G401.6 (cell line): ENCODE measurements at regions not wholly inside any gene's neighbourhood (a gene's known extent, or its start where the extent isn't known, plus 50 kb on each side); places are given as distances from the start of the nearest gene placed in this dataset.
"Not testable (repeated sequence)": the region's sequence is repeated elsewhere in the genome, so short reads cannot be mapped to it uniquely, and the experiment has no call there.

Source experiments
- FAIRE-seq: peaks from 2 replicates; lab custom pipeline; 2012; peaks lifted over from hg19 to GRCh38; lab: Jason Lieb, UNC

DNA sequence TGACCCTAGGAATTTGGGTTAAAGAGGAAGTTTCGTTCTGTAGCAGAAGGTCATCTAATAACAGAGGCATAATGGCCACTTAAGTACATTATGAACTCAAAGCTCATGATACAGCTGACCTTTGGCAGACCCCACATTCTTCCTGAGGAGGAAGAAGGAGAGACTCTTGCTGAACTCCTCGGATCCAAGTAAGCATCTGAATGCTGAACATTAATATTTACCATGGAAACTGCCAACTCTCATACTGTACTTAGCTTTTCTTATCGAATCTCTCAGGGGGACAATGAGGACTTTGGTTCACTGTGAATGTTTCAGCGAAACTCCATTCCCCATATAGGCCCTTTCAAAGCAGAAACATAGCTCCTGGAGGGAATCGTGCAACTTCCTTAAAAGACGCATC is 781.4 kb upstream of the GYPC start:
- no peak for FAIRE-seq

DNA sequence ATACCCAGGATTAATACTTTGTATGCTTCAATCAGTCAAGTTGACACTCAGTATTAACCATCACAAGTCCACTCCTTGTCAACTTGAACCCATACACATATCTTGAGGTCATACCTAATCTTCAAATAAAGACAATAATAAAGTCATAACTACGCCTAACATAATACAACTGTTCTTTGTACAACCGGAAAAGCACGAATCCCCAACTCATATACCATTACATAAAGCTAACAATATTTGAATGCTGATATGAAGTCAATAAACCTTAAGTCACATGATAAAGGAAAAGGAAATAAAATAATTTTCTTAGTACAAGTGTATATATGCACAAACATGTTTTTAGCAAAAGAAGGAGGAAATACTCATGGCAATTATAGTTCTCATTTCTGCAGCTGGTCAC is 770.6 kb upstream of the GYPC start:
- no peak for FAIRE-seq

DNA sequence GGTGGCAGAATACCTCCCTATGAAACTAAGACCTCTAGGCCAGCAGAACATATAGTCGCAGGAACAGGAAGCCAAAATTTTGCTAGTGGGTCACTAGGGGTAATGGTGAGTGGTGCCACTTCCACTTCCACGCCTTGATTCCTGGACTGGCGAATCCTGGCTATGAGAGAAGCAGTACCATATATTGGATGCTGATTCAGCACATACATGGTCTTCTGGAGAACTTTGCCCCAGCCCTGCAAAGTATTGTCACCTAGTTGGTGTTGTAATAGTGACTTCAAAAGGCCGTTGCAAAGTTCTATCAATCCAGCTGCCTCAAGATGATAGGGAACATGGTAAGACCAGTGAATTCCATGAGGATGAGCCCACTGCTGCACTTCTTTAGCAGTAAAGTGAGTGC is 769.8 kb upstream of the GYPC start:
- no peak for FAIRE-seq

DNA sequence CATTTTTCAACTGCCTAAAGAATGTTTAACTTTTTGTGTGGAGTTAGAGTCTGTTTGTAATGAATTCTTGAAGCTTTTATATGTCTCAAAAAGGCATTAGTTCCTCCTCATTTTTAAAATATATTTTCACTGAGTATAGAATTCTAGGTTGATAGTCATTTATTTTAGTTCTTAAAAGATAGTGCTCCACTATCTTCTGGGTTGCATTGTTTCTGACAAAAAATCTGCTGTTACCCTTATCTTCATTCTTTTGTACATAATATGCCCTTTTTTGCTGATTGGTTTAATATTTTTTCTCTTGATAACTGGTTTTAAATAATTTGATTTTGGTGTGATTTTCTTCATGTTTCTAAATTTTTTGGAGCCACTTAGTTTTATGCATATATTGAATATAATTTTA is 754.7 kb upstream of the GYPC start:
- FAIRE-seq: no peak

DNA sequence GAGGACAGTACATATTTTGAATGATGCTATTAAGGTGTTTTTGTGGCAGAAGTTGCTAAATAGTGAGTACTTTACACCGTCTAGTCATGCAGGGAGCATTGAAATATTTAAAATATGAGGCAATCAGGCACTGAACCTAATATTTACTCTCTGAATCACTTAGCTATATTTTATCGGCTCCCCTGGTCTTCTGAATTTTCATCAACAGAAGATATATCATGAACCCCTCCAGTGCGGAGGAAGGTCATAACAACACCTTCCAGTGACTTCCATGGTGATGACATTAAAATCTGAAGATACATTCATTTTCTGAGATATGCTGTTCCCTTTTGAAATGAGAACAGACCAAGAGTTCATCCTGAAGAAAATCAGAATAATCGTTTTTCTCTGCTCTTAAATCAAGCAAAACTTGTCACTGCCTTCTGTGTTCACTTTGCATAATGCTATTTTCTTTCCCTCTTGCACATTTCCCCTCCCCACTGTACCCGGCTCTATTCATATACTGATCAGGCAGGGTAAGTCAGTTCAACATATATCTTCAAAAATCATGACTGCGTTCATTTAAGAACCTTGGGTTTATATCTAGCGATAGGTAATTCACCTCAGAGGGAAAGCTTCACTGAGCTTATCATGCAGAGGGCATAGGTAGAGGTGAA is 729.9 kb upstream of the GYPC start:
- no peak for FAIRE-seq

DNA sequence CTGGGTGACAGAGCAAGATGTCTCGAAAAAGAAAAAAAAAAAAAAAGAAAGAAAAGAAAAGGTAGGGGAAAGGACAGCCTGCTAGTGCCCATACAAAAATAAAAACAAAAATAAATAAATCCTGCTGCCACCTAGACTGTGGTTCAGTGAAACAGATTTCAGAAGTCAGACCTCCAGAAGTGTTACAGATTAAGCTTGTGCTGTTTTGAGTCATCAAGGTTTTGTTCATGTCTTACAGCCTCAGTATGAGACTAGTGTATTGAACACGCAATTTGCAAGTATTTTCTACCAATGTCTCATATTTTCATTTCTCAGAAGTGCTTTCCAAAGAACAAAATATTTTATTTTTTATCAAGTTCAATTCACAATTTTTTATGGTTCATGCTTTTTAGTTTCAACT is 720.4 kb upstream of the GYPC start:
- FAIRE-seq: no peak

DNA sequence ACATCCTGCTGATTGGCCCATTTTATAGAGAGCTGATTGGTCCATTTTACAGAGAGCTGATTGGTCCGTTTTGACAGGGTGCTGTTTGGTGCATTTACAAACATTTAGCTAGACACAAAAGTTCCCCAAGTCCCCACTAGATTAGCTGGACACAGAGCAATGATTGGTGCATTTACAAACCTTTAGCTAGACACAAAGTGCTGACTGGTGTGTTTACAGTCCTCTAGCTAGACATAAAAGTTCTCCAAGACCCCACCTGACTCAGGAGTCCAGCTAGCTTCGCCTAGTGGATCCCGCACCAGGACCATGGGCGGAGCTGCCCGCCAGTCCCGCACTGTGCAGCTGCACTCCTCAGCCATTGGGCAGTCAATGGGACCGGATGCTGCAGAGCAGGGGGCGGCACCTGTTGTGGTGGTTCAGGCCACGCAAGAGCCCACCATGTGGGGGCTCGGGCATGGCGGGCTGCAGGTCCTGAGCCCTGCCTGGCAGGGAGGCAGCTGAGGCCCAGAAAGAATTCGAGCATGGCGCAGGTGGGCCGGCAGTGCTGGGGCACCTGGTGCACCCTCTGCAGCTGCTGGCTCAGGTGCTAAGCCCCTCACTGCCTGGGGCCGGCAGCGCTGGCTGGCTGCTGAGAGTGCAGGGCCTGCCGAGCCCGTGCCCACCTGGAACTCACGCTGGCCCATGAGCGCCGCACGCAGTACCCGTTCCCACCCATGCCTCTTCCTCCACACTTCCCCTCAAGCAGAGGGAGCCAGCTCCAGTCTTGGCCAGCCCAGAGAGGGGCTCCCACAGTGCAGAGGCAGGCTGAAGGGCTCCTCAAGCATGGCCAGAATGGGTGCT is 713.2 kb upstream of the GYPC start:
- no peak for FAIRE-seq

DNA sequence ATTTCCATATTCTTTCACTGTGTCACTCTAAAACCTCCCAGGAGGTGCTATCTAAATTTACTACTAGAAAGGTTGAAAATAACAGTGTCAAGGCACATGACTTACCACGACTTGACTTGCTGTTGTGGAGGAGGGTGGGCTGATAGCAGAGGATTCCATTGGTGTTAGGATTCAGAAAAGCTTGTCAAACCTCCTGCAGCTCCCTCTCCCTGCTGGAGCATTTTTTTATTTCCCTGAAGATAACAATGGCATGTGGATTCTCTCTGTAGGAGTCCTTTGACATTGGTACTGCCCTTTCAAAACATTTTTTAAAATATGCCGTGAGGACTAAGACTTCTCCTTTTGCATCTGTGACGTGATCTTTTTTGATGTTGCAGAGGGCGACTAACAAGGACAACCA is 696.9 kb upstream of the GYPC start:
- FAIRE-seq: no peak

DNA sequence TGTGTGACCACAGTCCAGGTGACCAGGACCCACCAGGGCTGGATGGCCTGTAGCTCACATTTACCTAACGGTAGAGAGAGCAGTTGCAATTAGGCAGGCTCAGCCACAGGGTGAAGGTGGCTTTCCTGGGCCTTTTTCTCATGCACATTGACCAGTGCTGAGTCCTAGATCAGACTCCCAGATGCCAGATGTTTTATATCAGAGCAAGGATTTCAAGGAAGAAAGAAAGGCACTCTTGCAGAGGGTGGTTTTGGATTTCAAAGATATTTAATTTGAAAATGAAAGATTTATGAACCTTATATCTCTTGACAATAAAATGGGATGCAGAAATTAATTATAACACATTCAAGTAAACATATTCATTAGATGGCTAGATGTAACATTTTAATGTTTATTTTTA is 694.2 kb upstream of the GYPC start:
- no peak for FAIRE-seq

DNA sequence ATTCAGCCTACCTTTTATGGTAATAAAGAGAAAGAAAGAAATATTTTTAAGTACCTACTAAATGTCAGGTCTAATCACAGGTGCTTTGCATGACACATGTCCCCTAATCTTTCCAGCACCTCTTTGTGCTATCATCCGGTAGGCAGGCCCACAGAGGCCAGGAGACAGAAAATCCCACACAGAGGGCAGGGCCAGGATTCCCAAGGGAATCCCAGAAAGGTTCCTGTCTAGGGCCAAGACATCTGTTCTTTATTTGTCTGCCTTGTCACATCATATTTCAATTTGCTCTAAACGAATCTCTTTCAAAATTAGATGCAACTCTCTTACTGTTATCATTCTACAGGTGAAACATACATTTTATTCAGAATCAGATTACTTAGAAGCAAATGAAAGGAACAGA is 676.1 kb upstream of the GYPC start:
- FAIRE-seq: no peak

DNA sequence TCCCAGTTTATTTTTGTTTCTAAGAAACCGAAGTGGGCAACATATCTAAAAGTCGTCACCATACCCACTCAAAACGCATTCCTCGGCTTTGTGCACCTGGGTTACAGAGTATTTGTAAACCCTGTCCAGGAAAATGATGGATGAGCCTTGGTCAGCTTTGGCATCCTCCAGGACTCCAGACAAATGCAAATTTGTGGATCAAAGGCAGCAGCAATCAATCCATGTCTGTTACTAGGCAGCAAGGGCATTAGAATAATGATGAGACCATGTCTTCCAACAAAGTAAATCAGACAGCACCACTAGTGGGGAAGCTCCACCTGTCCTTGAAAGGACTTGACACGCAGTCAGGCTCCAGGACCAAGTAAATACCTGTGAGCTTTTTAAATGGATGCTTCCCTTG is 672.6 kb upstream of the GYPC start:
- FAIRE-seq: no peak

DNA sequence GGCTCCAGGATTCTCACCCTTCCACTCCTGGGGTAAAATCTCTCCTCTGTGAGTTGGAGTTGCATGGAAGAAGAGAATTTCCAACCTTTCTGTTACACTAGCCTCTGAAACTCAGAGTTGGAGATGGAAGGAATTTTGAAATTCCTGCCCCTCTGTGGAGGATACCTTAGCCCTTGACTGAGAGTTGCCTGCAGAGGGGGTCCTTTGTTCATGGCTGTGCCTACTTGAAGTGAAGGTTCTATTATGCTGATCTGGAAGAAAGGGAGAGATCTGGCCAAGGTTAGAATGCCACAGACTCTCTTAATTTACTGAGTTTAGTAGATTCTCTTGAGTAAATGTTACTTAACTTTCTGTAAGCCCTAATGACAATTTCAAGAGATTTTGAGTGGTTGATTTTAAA is 626.6 kb upstream of the GYPC start:
- no peak for FAIRE-seq

DNA sequence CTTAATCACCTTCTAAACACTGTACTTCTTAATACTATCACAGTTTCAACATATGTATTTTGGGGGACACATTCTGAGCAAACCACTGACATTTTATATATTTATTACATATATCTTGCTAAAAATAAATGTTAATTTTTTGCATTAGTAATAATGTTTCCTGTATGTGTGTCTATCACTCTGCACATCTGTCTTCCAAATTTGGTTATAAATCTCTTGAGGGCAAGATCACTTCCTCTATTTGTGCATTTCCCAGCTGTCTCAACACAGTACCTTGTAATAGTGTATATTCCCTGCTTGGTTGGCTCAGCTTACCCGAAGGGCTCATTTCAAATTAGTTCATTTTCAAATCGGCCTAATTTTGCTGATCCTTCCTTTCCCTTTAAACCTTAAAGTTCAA is 617.1 kb upstream of the GYPC start:
- no peak for FAIRE-seq

DNA sequence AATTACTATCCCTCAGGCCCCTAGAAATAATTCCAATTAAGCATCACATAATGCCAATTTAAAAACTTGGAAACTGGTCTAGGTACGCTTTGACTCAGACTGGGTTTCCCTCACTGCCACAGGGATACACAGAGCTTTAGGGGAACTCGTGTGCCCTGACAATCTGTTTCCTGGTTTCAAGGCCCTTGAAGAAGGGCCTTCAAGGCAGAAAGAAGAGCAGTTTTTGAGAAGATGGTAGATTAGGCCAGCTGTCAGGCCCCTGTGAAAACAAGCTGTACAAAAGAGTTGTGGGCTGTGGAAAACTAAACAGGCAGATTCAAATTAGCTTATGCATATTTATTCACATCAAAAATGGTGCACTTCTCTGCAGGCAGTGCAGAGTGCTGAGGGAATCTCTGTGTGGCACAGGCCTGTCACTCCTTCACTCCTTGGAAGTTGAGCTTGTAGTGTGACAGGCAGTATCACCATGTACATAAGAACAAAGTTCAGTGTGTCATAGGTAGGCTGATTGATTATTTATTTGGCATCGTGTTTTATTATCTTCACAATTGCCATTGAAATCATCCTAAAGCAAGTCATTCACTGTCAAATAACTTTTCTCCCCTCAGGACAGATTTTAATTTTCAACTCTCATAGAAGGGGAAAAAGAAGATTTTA is 614.4 kb upstream of the GYPC start:
- no peak for FAIRE-seq

DNA sequence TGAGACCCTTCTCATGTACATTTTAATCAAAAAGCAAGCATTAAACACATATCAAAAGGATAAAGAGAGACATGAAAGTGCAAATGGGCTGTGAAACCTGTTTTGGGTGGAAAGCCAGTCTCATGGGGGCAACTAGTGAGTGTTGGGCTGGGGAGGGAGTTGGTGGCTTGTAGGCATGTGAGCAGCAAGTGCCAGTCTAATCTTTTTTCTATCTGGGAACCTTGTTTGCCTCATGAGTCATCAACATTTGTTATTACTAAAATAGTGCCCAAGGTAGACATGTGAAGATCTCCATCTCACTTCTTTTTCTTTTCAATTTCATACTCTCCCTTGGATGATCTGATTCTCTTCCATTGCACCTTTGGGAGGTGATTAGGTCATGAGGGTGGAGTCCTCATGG is 613.9 kb upstream of the GYPC start:
- no peak for FAIRE-seq

DNA sequence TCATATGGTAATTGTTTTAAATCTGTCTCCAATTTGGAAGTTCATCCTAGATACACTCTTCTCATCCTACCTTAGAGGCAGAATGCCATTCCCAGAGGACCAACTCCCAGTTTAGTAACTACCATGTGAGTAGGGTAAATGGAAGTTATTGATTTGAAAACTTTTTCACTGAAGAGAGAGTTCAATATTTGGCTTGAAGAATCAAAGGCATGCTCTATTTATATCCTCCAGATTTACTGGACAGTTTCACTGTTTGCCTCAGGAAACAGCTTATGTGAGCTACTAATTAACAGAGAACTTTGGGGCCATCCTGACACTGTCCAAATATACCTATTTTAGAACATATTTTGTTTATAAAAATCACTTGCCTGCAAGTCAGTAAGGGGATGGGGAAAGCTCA is 607.2 kb upstream of the GYPC start:
- no peak for FAIRE-seq

DNA sequence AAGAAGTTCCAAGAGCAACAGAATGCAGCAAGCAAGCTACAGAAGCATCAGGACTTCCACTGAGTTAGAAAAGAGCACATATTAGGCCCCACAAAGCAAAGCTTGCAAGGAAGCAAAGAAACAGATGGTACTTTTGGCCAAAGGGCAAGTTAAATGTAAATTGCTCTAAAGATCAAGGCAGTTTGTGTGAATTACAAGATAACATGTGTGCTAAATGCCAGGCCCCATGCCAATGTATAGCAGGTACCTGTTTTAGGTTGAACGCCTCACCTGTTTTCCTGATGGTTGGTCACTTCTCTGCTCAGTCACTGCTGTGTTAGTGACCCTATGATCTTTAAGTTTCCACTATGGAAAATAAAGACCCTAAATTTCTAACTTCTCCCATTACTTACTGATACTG is 606.5 kb upstream of the GYPC start:
- no peak for FAIRE-seq

DNA sequence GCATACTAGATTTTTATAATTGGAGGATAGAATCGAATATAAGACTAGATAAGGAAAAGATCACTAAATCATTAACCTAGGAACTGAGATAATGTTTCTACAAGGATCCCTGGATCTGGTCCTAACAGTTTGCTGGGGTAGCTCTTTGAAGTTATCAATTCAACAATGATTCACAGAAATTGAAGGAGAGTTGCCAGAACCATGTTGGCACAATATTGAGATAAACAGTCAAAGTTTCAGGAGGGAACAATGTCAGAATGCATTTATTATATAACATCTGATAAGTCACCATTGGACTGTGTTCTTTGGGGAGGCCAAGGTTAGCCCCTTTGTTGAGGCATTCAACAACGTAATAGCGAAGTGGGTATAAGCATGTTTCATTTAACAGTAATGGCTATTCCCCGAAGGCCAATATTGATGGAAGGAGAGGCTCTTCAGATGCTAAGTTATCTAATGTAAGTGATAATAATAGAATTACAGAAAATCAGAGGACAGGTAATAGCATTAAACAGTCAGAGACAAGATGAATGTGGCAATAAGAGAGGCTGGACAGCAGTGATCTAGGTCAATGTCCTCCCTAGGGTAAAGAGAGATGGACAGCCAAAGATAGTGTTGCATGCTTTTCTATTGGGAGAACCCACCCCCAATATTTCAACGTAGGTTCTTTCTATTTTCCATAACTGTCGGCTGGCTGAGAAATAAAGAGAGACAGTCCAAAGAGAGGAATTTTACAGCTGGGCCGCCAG is 604.8 kb upstream of the GYPC start:
- FAIRE-seq: no peak

DNA sequence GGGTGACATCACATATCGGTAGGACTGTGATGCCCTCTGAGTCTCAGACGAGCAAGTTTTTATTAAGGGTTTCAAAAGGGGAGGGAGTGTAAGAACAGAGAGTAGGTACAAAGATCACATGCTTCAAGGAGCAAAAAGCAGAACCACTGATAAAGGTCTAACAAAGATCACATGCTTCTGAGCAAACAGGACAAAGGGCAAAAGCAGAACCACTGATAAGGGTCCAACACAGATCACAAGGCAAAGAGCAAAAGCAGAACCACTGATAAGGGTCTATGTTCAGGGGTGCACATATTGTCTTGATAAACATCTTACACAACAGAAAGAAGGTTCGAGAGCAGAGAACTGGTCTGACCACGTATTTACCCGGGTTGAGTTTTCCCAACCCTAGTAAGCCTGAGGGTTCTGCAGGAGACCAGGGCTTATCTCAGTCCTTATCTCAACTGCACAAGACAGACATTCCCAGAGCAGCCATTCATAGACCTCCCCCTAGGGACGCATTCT is 604.2 kb upstream of the GYPC start:
- FAIRE-seq: not testable (repeated sequence)

DNA sequence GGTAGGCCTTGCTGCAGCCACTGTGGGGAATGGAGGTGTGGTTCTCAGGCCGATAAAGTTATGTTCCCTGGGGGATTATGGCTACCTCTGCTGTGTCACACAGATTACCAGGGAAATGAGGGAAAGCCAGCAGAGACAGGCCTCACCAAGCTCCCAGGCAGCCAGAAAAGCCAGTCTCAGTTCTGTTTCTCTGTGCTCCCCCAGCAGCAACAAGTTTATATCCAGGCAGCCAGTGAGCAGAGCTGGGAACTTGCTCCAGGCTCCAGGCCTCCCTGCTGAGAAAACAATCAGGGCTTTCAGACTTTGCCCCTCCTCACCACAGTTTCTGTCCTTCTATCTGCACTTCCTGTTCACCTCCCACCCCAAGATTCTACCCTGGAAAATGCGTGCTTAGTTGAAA is 596.6 kb upstream of the GYPC start:
- FAIRE-seq: no peak

DNA sequence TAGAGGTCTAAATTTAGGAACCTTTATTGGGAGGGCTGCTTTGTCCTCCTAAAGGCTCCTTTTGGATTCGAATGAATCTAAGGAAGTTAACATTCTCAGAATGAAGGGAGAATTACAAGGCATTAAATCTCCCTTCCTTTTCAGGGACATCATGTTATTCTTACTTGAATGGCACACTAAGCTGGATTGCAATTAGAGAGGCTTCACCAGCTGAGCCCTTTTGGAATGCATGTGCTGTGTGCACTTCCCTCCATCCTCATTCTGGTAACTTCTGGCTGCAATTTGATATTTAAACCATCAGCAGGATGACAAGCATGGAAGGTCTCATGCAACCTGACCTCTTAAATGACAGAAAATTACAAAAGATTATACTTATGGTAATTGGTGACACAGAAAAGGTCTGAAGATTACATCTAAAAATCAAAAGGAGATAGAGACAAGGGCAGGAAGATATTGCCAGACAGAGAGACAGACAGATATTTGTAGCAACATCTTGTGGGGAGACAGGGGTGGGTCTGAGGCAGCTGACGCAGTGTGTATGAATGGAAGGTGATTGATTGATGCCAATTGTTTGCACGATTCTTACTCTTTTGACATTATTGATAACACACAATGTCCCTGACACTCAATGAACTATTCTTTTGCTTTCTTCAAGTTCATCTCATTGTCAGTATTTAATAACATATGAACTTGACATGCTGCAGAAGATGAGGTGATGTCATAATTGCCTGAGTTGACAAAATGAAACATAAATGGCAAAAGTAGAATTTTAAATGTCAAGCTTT is 570.8 kb upstream of the GYPC start:
- no peak for FAIRE-seq

DNA sequence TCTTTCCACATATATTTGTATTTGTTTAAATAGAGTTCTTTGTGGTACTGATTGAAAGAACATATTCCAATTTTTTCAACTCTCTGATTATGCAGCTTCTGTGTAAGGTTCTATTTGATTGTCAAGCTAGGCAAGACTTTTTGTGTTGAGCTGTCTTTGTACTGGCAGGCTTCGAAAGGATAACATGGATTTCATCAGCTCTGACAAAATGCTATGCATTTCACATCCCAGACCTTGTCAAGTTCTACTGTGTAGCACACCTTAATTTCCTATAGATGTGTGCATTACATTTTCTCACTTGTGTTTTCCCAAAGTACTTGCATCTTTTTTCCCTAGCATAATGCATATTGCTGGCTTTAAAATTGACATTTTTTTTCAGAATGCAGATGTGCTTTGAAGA is 555.0 kb upstream of the GYPC start:
- no peak for FAIRE-seq
